Endothelial cell (in vitro differentiated cells): ENCODE measurements at regions not wholly inside any gene's neighbourhood (a gene's known extent, or its start where the extent isn't known, plus 50 kb on each side); places are given as distances from the start of the nearest gene placed in this dataset.
A peak's percentile ranks its signal among the peaks of the same experiment; 100 is the strongest.

Source experiments
- DNase-seq: peaks from one replicate; pipeline ENCODE4 v3.0.0; 2021; ENCODE audit warnings: low spot score
- H3K27ac Mint-ChIP-seq: one replicate; pipeline ENCODE4 v1.8.0; 2021; ENCODE audit warnings: mixed read lengths, inconsistent platforms; ENCODE audit not compliant: unreplicated experiment
- H3K27me3 Mint-ChIP-seq: one replicate; pipeline ENCODE4 v1.8.0; 2021; ENCODE audit warnings: mild to moderate bottlenecking, moderate library complexity, mixed read lengths, inconsistent platforms; ENCODE audit not compliant: unreplicated experiment
- H3K36me3 Mint-ChIP-seq: one replicate; pipeline ENCODE4 v1.8.0; 2021; ENCODE audit warnings: mild to moderate bottlenecking, low read depth, mixed read lengths, inconsistent platforms; ENCODE audit not compliant: unreplicated experiment
- H3K4me1 Mint-ChIP-seq: one replicate; pipeline ENCODE4 v1.8.0; 2021; ENCODE audit warnings: mild to moderate bottlenecking, mixed read lengths, inconsistent platforms; ENCODE audit not compliant: unreplicated experiment
- H3K4me3 Mint-ChIP-seq: one replicate; pipeline ENCODE4 v1.8.0; 2021; ENCODE audit warnings: mild to moderate bottlenecking, mixed read lengths, inconsistent platforms; ENCODE audit not compliant: unreplicated experiment
- H3K9me3 Mint-ChIP-seq: one replicate; pipeline ENCODE4 v1.8.0; 2021; ENCODE audit warnings: mixed read lengths, inconsistent platforms; ENCODE audit not compliant: unreplicated experiment
- TF ChIP-seq, protein P1 (sequence below): fragments of 200-600 bp; sonication (generic); IDR thresholded peaks from one replicate; pipeline ENCODE4 v1.5.0; 2021; ENCODE audit warnings: antibody characterized with exemption; ENCODE audit not compliant: unreplicated experiment

DNA sequence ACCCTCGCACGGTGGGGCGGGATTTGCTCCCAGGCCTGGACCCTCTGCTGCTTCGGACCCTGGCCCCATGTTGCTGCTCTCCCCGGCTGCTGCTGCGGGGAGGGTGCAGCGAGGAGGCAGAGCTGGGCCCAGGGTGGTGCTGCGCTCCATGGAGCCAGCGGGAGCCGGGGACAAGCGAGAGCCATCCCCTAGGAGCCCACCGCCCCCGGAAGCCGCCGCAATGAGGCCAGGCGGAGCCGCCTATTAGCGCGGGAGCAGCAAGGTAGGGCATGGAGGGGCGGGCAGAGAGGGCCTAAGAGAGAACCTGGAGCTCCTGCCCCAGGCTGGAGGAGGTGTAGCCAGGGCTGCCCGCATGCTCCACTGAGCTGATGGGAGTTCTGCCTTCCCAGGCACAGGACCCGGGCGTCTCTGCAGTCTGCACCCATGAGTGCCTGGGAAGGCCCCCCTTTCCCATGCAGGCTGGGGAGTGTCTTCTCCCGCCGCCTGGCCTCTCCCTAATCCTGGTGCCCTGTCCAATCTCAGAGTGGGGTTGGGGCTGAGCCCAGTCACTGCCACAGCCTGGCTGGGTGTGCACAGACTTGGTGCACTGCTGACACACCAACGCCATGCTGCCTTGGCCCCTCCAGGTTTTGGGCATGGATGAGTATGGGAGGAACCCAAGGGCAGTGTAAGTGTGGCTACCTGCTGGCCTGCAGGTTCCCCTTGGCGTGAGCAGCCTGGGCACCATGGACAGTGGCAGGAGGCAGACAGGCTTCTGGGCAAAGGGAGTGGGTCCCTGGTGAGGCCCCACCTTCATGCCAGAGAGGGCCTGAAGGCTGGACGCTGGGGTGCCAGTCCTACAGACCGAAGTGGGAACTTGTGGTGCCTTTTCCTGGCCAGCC, 360.6 kb upstream of the MAP3K7 start:
- no peaks in the 10 kb centered on the region for H3K9me3 Mint-ChIP-seq
- H3K4me1 Mint-ChIP-seq, result no peaks in the 10 kb centered on the region
- H3K36me3 Mint-ChIP-seq, result no peaks in the 10 kb centered on the region
- TF ChIP-seq, protein P1, sequence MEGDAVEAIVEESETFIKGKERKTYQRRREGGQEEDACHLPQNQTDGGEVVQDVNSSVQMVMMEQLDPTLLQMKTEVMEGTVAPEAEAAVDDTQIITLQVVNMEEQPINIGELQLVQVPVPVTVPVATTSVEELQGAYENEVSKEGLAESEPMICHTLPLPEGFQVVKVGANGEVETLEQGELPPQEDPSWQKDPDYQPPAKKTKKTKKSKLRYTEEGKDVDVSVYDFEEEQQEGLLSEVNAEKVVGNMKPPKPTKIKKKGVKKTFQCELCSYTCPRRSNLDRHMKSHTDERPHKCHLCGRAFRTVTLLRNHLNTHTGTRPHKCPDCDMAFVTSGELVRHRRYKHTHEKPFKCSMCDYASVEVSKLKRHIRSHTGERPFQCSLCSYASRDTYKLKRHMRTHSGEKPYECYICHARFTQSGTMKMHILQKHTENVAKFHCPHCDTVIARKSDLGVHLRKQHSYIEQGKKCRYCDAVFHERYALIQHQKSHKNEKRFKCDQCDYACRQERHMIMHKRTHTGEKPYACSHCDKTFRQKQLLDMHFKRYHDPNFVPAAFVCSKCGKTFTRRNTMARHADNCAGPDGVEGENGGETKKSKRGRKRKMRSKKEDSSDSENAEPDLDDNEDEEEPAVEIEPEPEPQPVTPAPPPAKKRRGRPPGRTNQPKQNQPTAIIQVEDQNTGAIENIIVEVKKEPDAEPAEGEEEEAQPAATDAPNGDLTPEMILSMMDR, result no peak
- no peaks in the 10 kb centered on the region for H3K27me3 Mint-ChIP-seq
- no peak overlapping the region for H3K4me3 Mint-ChIP-seq
- DNase-seq, result no peak
- no peak overlapping the region for H3K27ac Mint-ChIP-seq

DNA sequence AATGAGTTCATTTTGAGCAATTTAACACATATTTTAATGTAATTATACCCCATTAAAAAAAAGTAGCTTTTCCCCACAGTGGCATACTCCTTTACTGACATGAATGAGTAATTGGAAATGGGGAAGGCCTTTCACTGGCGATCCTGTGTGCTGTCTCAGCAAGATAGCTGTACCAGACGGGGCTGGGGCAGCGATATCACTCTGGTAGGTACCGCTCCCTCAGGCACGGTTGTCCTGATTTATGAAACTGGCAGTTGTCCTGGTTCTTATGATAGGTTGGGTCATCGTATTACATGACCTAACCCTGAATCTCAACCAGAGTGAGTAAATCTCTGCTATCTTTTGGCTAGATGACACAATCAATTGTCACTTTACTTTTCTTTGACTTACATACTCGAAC, 355.0 kb upstream of the MAP3K7 start:
- Mint-ChIP-seq H3K36me3 (no peaks in the 10 kb centered on the region), H3K27me3 (no peaks in the 10 kb centered on the region), H3K4me3 (no peak overlapping the region), H3K27ac (no peak overlapping the region), H3K9me3 (no peaks in the 10 kb centered on the region), H3K4me1 (peaks cover 3% of the 10 kb centered on the region)
- TF ChIP-seq, protein P1, result no peak
- no peak for DNase-seq

DNA sequence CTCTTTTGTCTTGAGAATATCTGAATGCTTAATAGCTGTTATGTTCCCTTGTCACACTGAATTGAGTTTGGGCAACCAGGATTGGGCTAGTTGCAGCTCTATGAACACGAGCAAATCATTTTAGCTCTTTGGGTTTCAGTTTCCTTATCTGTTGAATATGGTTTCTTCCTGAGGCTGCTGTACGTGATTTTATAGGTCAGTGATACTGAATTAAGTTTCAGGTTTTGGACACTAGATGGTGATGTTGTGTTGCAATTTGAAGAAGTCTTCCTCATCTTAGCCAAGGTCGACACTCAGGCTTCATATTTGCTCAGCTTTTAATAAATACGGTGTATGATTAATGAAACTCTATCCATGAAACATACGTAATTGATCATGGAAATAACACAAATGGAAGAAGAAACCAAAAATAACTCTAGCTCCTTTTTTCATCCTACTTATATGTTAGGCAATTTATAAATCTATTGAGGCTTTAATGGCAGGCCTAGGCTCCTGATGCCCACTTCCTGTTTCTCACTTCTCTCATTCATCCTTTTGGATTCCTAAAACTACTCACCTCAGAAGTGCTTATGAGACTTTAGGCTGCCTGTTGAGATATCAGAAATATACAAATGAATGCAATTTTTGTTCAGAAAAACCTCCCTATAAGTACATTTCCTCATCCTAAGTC, 354.1 kb upstream of the MAP3K7 start:
- no peaks in the 10 kb centered on the region for H3K36me3 Mint-ChIP-seq
- H3K27ac Mint-ChIP-seq, result no peak overlapping the region
- peaks cover 9% of the 10 kb centered on the region for H3K4me1 Mint-ChIP-seq
- no peaks in the 10 kb centered on the region for H3K9me3 Mint-ChIP-seq
- TF ChIP-seq, protein P1, result peak; percentile 68
- no peak for DNase-seq
- H3K27me3 Mint-ChIP-seq, result no peaks in the 10 kb centered on the region
- H3K4me3 Mint-ChIP-seq, result no peak overlapping the region

DNA sequence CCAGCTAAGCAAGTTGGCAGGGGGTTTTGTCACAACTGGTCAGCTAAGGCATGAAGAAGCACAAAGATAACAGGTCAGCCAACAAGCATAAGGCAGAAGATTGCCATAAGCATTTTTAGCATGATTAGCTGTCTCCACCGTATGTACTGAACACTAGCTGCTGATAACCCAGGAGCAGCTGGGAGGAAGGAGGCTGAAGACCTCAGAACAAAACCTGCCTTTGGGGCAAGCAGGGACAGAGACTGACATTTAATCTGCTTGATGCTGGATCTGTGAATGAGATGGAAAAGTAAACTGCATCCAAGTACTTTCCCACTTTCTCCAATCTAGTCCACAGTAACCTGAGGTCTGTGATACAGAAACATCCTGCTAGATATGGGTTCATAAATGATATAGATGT, 353.0 kb upstream of the MAP3K7 start:
- DNase-seq, result no peak
- no peaks in the 10 kb centered on the region for H3K36me3 Mint-ChIP-seq
- no peak overlapping the region for H3K27ac Mint-ChIP-seq
- TF ChIP-seq, protein P1, result no peak
- H3K27me3 Mint-ChIP-seq, result no peaks in the 10 kb centered on the region
- no peak overlapping the region for H3K4me3 Mint-ChIP-seq
- H3K4me1 Mint-ChIP-seq, result peaks cover 16% of the 10 kb centered on the region
- no peaks in the 10 kb centered on the region for H3K9me3 Mint-ChIP-seq

DNA sequence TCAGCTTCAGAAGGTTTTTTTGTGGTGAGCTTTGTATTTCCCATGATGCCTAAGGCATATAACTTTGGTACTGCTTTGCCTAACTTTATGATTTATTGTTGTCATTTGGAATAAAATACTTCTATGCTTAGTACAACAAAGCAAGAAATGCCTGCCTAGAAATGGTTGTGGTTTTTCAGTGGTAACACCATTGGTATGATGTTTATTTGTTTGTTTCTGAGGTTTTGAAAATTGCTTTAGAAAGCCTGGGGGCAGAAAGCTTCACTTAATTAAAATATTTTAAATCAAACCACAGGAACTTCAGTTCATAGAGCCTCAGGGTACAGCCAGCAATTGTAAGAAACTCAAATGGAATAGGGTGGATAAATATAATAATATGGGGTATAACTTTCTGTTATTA, 351.2 kb upstream of the MAP3K7 start:
- no peak for DNase-seq
- Mint-ChIP-seq H3K36me3 (no peaks in the 10 kb centered on the region), H3K4me1 (peaks cover 21% of the 10 kb centered on the region), H3K27me3 (no peaks in the 10 kb centered on the region), H3K4me3 (no peak overlapping the region), H3K27ac (no peak overlapping the region), H3K9me3 (no peaks in the 10 kb centered on the region)
- TF ChIP-seq, protein P1, result no peak
